CD4-positive, alpha-beta T cell treated with Interleukin-15 for 4 hours (primary cell): ENCODE measurements at regions not wholly inside any gene's neighbourhood (a gene's known extent, or its start where the extent isn't known, plus 50 kb on each side); places are given as distances from the start of the nearest gene placed in this dataset.

ENCODE experiments used
- DNase-seq: peaks from one replicate; pipeline ENCODE4 v3.0.0-alpha.2; 2020; ENCODE audit warnings: low spot score

- no peak for DNase-seq
Measured at GRCh38 chr1:119308130-119308700, 60.4 kb upstream of the HAO2 start.

GRCh38 chr1:119308806-119309205 is 59.8 kb upstream of the HAO2 start:
- DNase-seq: no peak

GRCh38 chr1:119310301-119310700 is 58.3 kb upstream of the HAO2 start:
- no peak for DNase-seq

GRCh38 chr1:119312500-119312899 is 56.1 kb upstream of the HAO2 start:
- no peak for DNase-seq

GRCh38 chr1:119314001-119314796 is 54.4 kb upstream of the HAO2 start:
- DNase-seq: no peak

- no peak for DNase-seq
Measured at GRCh38 chr1:119316870-119317416, 51.6 kb upstream of the HAO2 start.

GRCh38 chr1:119318466-119319309 is 49.9 kb upstream of the HAO2 start:
- DNase-seq: no peak
